ENCODE measurements at regions not wholly inside any gene's neighbourhood (a gene's known extent, or its start where the extent isn't known, plus 50 kb on each side); places are given as distances from the start of the nearest gene placed in this dataset.

DNA sequence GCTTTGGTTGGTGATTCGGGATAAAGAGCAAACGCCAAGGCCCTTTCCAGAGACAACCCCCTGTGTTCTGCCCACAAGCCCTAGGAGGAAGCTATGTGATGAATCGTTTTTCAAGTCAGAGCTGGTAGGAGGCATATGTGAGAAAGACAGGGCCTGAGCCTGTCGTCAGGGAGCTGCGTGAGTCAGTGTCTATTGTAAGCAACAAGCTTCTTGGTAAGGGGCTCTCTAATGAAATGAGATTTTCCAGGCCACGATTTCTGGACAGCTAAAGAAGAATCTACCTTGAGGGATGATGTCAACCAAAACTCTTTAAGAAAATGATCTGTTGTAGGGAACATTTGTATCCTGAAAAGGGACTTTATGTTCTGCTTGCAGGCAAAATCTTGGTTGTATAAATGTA lies 318.9 kb upstream of the IL12A start:
- intact Hi-C loops (cut with DNase I), result no loop called here
- DNase-seq, result no peak
- no peak for TF ChIP-seq POLR2A (IDR thresholded peaks at IDR 0.05)
- TF ChIP-seq, protein P1, sequence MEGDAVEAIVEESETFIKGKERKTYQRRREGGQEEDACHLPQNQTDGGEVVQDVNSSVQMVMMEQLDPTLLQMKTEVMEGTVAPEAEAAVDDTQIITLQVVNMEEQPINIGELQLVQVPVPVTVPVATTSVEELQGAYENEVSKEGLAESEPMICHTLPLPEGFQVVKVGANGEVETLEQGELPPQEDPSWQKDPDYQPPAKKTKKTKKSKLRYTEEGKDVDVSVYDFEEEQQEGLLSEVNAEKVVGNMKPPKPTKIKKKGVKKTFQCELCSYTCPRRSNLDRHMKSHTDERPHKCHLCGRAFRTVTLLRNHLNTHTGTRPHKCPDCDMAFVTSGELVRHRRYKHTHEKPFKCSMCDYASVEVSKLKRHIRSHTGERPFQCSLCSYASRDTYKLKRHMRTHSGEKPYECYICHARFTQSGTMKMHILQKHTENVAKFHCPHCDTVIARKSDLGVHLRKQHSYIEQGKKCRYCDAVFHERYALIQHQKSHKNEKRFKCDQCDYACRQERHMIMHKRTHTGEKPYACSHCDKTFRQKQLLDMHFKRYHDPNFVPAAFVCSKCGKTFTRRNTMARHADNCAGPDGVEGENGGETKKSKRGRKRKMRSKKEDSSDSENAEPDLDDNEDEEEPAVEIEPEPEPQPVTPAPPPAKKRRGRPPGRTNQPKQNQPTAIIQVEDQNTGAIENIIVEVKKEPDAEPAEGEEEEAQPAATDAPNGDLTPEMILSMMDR (IDR thresholded peaks at IDR 0.05), result no peak

DNA sequence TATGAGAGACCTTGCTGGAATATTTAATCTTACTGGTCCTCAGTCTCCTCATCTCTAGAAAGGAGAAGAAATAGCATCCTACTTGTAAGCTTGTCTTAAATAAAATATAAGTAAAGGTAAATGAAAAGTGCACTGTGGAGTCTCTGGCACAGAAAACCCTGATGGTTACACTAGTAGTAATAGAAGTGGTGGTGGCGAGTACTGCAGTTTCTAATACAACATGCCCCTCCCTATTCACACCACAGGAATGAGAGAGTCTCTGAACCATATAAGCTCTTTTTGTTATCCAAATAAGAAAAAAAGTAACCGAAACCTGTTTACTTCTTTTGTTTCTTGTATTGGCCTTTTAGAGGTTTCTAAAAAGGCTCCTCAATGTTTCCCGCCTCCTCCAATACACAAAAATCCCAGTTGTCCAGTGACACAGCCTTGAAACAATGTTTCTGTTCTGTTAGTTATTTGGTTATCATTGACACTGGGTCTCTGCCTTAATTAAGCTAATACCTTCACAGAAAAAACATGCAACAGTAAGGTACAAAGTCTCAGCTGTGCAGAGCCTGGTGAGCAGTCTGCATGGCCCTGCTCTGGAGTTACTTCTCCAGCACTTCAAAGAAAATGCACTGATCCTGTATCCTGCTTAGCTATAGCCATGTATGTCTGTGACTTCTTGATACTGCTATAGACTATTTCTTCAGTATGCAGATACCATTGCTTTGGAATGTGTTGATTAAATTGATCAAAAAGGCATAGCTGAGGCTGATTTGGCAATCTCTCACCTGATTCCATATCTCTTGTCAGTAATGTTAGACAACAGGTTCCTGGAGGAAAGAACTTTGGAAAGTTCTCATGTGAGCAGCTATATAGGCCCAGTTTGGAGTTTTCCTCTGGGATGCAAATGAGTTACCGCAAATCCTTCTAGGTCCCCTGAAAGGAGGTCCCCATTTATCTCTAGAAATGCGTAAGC lies 315.6 kb upstream of the IL12A start:
- Histone ChIP-seq H3K9me3 (replicated peaks in 1 of 3) (no peaks in the 10 kb centered on the region), H3K4me3 (no peak overlapping the region), H3K27ac (no peak overlapping the region), H3K36me3 (replicated peaks in 1 of 2) (no peaks in the 10 kb centered on the region), H3K27me3 (no peaks in the 10 kb centered on the region), H3K4me1 (replicated peaks in 1 of 2) (no peaks in the 10 kb centered on the region)
- WGBS, 4 donors, result 85 to 88% (median 86%) methylated on average over 5 of the region's 5 CpGs
- DNase-seq, result no peak
- TF ChIP-seq POLR2A (IDR thresholded peaks at IDR 0.05), result no peak
- TF ChIP-seq, protein P1 (IDR thresholded peaks at IDR 0.05), result no peak
- intact Hi-C loops (cut with DNase I), result no loop called here

More for the DNA sequence above, 318.9 kb upstream of the IL12A start:
- Histone ChIP-seq H3K4me1 (replicated peaks in 1 of 2) (no peaks in the 10 kb centered on the region), H3K27me3 (no peaks in the 10 kb centered on the region), H3K4me3 (no peak overlapping the region), H3K9me3 (replicated peaks in 1 of 3) (no peaks in the 10 kb centered on the region), H3K36me3 (replicated peaks in 1 of 2) (no peaks in the 10 kb centered on the region), H3K27ac (no peak overlapping the region)
- WGBS, 4 donors, result 48 to 60% (median 53%) methylated on average over 6 of the region's 6 CpGs

DNA sequence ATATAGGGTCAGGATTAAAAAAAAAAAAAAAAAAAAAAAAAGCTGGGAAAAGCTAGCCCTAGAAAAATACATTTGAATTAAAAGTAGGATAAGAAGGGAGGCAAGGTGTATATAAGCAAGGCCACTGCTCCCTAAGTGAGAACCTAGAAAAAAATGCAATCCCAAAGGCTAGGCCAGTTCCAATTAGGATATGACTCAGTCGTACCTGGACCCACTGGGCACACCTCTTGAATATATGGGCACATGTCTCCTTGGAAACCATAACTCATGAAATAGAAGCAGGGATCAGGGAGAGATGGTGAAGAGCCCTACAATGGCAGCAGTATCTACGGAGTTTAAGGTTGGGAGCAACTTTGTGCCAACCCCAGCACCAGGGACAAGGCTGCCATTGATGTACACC lies 314.1 kb upstream of the IL12A start:
- TF ChIP-seq POLR2A (IDR thresholded peaks at IDR 0.05), result no peak
- TF ChIP-seq, protein P1 (IDR thresholded peaks at IDR 0.05), result no peak
- intact Hi-C loops (cut with DNase I), result no loop called here
- Histone ChIP-seq H3K36me3 (replicated peaks in 1 of 2) (no peaks in the 10 kb centered on the region), H3K4me1 (replicated peaks in 1 of 2) (no peaks in the 10 kb centered on the region), H3K4me3 (no peak overlapping the region), H3K27me3 (no peaks in the 10 kb centered on the region), H3K9me3 (replicated peaks in 1 of 3) (no peaks in the 10 kb centered on the region), H3K27ac (no peak overlapping the region)
- 66 to 85% (median 78%) methylated on average over 2 of the region's 2 CpGs for WGBS, 4 donors
- no peak for DNase-seq

DNA sequence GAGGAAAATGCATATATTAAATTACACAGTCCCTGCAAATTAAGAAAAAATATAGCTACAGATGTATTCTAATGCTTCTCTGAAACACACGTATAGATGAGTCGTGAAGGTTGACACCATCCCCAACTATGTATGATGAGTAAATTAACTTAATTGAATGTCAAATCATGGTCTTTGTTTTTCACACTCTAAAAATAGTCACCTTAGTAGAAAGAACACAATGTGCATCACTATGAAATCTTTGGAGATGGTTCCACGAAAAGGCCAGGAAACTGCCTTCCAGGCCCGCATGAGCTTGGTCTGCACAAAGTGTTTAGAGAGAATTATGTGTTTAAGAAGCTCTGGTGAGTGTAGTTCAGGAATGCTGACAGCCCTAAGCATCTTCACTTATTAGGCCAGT lies 313.4 kb upstream of the IL12A start:
- WGBS, 4 donors, result 80 to 89% (median 83%) methylated on average over 4 of the region's 4 CpGs
- H3K9me3 ChIP-seq (replicated peaks in 1 of 3), result no peaks in the 10 kb centered on the region
- no peak overlapping the region for H3K4me3 ChIP-seq
- no peaks in the 10 kb centered on the region for H3K4me1 ChIP-seq (replicated peaks in 1 of 2)
- H3K36me3 ChIP-seq (replicated peaks in 1 of 2), result no peaks in the 10 kb centered on the region
- no peak for TF ChIP-seq POLR2A (IDR thresholded peaks at IDR 0.05)
- TF ChIP-seq, protein P1 (IDR thresholded peaks at IDR 0.05), result no peak
- no peak for DNase-seq
- H3K27me3 ChIP-seq, result no peaks in the 10 kb centered on the region
- intact Hi-C loops (cut with DNase I), result no loop called here
- H3K27ac ChIP-seq, result no peak overlapping the region

Data from adrenal gland (tissue), 9 donors.